ENCODE measurements at regions not wholly inside any gene's neighbourhood (a gene's known extent, or its start where the extent isn't known, plus 50 kb on each side); places are given as distances from the start of the nearest gene placed in this dataset. TPM values are rescaled to one million over a fixed set of nuclear protein-coding genes. Genes with fewer than 3 reads are reported as not detected.

Small RNA genes in the stretch of these regions (microRNA-seq; reads per million reads assigned to microRNA genes)
- 1.7 reads per million for gene MIR4643

Small RNA genes in the stretch of these regions (small RNA-seq; reads per million reads assigned to genes)
- not detected for gene MIR4643
- not detected for gene MTATP6P25
- gene MTCO1P56, result not detected
- not detected for gene MTND4LP19
- gene RF00012, result not detected
- gene RN7SL415P, result not detected

Measured in GM12878 (cell line).